ENCODE measurements at regions not wholly inside any gene's neighbourhood (a gene's known extent, or its start where the extent isn't known, plus 50 kb on each side); places are given as distances from the start of the nearest gene placed in this dataset.
"Not testable (repeated sequence)": the region's sequence is repeated elsewhere in the genome, so short reads cannot be mapped to it uniquely, and the experiment has no call there.

DNA sequence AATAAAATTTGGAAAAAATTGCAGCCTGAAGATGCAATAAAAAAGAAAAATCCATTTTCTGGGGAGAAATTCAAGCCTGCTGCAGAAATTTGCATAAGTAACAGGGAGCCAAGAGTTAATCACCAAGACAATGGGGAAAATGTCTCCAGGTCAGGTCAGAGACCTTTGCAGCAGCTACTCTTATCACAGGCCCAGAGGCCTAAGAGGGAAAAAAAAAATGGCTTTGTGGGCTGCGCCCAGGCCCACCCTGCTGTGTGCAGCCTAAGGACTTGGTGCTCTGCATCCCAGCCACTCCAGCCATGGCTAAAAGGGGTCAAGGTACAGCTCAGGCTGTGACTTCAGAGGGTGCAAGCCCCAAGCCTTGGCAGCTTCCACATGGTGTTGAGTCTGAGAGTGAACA is 1297.1 kb upstream of the CHAC2 start:
- TF ChIP-seq, protein P1, sequence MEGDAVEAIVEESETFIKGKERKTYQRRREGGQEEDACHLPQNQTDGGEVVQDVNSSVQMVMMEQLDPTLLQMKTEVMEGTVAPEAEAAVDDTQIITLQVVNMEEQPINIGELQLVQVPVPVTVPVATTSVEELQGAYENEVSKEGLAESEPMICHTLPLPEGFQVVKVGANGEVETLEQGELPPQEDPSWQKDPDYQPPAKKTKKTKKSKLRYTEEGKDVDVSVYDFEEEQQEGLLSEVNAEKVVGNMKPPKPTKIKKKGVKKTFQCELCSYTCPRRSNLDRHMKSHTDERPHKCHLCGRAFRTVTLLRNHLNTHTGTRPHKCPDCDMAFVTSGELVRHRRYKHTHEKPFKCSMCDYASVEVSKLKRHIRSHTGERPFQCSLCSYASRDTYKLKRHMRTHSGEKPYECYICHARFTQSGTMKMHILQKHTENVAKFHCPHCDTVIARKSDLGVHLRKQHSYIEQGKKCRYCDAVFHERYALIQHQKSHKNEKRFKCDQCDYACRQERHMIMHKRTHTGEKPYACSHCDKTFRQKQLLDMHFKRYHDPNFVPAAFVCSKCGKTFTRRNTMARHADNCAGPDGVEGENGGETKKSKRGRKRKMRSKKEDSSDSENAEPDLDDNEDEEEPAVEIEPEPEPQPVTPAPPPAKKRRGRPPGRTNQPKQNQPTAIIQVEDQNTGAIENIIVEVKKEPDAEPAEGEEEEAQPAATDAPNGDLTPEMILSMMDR (optimal IDR thresholded peaks at IDR 0.05 in 1 of 3, IDR thresholded peaks at IDR 0.05 in 1 of 3, conservative IDR thresholded peaks at IDR 0.05 in 1 of 3; ENCODE audit: extremely low read depth in 1 of 3, insufficient read depth in 2 of 3, low read length in 3 of 3): not testable (repeated sequence)
- not testable (repeated sequence) for TF ChIP-seq EZH2 (IDR thresholded peaks at IDR 0.05; ENCODE audit: low read length)
